LNCAP (cell line): ENCODE measurements at regions not wholly inside any gene's neighbourhood (a gene's known extent, or its start where the extent isn't known, plus 50 kb on each side); places are given as distances from the start of the nearest gene placed in this dataset.

Experiments used
- CTCF ChIP-seq: fragments of 450-650 bp; IDR thresholded peaks from 2 replicates; pipeline ENCODE4 v1.5.1; 2017; ENCODE audit warnings: mild to moderate bottlenecking

DNA sequence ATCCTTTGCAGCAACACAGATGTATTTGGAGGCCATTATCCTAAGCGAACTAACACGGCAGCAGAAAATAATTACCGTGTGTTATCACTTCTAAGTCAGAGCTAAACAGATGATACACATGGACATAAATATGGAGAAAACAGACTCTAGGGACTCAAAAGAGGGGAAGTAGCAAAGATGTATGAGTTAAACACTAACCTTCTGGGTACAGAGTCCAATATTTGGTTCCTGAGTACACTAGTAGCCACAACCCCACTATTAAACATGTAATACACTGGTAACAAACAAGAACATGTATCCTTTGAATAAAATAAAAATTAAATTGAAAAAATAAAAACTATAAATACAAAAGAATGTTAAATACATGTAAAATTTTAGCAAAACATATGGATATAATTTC lies 118.0 kb upstream of the SLITRK5 start:
- TF ChIP-seq CTCF = no peak

- TF ChIP-seq CTCF = no peak
Measured at GRCh38 chr13:87554045-87554444, 117.1 kb upstream of the SLITRK5 start.

- TF ChIP-seq CTCF = no peak
Measured at GRCh38 chr13:87557788-87558187, 113.4 kb upstream of the SLITRK5 start.

- no peak for TF ChIP-seq CTCF
Measured at GRCh38 chr13:87570669-87571068, 100.5 kb upstream of the SLITRK5 start.

- no peak for TF ChIP-seq CTCF
Measured at GRCh38 chr13:87582399-87582798, 88.8 kb upstream of the SLITRK5 start.

- no peak for TF ChIP-seq CTCF
Measured at GRCh38 chr13:87590518-87590917, 80.7 kb upstream of the SLITRK5 start.

- no peak for TF ChIP-seq CTCF
Measured at GRCh38 chr13:87607266-87607665, 63.9 kb upstream of the SLITRK5 start.

- TF ChIP-seq CTCF = no peak
Measured at GRCh38 chr13:87614276-87614675, 56.9 kb upstream of the SLITRK5 start.
